ENCODE measurements at regions not wholly inside any gene's neighbourhood (a gene's known extent, or its start where the extent isn't known, plus 50 kb on each side); places are given as distances from the start of the nearest gene placed in this dataset.

DNA sequence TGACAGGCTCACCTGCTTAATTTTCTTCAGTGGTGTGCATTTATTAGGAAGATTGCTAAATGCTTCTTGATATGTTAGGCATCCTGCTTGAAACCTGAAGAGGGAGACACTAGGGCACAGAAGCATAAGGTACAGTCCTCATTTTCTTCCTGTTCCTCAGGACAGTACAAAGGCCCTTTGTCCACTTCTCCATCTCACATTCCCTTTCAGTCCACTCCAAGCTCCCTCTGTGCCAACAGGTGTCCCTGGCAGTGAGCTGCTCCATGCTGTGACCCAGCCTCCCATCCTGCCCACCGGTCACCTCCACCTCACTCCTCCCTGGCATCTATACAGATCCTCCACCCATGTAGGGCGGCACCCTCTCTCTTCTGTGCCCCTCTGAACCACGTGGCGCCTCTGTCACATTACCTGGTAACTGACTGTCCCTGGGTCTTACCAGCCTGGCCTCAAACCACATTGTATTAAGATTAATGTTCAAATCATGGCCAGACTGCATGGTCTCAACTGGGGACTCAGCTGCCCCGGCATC, 162.8 kb downstream of the VAPA start:
- H3K27me3 Mint-ChIP-seq: no peaks in the 10 kb centered on the region
- peaks cover 6% of the 10 kb centered on the region for H3K9me3 Mint-ChIP-seq
- no peak for DNase-seq (ENCODE audit: extremely low spot score, unreplicated experiment)
- TF ChIP-seq, protein P1, sequence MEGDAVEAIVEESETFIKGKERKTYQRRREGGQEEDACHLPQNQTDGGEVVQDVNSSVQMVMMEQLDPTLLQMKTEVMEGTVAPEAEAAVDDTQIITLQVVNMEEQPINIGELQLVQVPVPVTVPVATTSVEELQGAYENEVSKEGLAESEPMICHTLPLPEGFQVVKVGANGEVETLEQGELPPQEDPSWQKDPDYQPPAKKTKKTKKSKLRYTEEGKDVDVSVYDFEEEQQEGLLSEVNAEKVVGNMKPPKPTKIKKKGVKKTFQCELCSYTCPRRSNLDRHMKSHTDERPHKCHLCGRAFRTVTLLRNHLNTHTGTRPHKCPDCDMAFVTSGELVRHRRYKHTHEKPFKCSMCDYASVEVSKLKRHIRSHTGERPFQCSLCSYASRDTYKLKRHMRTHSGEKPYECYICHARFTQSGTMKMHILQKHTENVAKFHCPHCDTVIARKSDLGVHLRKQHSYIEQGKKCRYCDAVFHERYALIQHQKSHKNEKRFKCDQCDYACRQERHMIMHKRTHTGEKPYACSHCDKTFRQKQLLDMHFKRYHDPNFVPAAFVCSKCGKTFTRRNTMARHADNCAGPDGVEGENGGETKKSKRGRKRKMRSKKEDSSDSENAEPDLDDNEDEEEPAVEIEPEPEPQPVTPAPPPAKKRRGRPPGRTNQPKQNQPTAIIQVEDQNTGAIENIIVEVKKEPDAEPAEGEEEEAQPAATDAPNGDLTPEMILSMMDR (conservative IDR thresholded peaks at IDR 0.05): peak; percentile 26
- no peak overlapping the region for H3K27ac Mint-ChIP-seq
- H3K4me1 Mint-ChIP-seq (ENCODE audit: unreplicated experiment): peaks cover 51% of the 10 kb centered on the region
- H3K36me3 Mint-ChIP-seq: no peaks in the 10 kb centered on the region
- no peak overlapping the region for H3K4me3 Mint-ChIP-seq

DNA sequence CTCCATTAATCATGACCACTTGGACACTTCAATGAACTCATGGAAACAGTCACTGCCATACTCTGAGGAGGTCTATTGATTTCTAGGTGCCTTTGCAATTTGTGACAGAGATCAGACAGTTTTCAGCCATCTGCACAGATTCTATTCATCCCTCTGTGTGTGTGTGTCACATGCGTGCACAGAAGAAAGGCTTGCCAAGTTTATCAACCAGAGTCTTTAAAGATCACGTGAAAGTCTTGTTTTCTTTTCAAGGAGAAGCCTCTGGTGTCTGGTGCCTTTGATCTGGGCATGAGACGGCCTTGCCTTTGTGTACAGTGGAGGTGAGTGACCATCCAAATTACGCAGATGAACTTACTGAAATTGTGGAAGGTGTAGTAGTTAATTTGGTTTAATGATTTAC, 164.2 kb downstream of the VAPA start:
- H3K9me3 Mint-ChIP-seq: peaks cover 16% of the 10 kb centered on the region
- TF ChIP-seq, protein P1 (conservative IDR thresholded peaks at IDR 0.05): no peak
- no peak for DNase-seq (ENCODE audit: extremely low spot score, unreplicated experiment)
- peaks cover 54% of the 10 kb centered on the region for H3K4me1 Mint-ChIP-seq (ENCODE audit: unreplicated experiment)
- peaks cover 7% of the 10 kb centered on the region for H3K36me3 Mint-ChIP-seq
- H3K4me3 Mint-ChIP-seq: peak overlapping the region; percentile 3
- H3K27me3 Mint-ChIP-seq: no peaks in the 10 kb centered on the region
- no peak overlapping the region for H3K27ac Mint-ChIP-seq

DNA sequence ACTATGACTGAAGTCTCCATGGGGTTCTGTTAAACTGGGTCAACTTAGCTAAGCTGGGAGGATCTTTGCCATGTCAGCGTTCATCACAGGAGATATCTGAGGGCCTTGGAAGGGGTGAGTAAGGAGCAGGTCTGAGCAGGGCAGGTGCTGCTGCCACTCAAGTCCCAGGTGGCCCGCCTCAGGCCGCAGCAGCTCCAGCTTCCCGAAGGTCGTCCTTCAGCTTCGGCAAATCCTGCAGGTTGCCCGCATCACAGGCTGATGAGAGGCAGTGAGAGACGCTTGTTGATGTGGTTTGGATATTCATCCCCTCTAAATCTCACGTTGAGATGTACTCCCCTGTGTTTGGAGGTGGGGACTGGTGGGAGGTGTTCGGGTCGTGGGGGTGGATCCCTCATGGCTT, 166.6 kb downstream of the VAPA start:
- no peak for DNase-seq (ENCODE audit: extremely low spot score, unreplicated experiment)
- H3K4me3 Mint-ChIP-seq: no peak overlapping the region
- H3K4me1 Mint-ChIP-seq (ENCODE audit: unreplicated experiment): peaks cover 49% of the 10 kb centered on the region
- peaks cover 8% of the 10 kb centered on the region for H3K36me3 Mint-ChIP-seq
- H3K27me3 Mint-ChIP-seq: no peaks in the 10 kb centered on the region
- H3K27ac Mint-ChIP-seq: no peak overlapping the region
- peaks cover 24% of the 10 kb centered on the region for H3K9me3 Mint-ChIP-seq
- TF ChIP-seq, protein P1 (conservative IDR thresholded peaks at IDR 0.05): no peak

DNA sequence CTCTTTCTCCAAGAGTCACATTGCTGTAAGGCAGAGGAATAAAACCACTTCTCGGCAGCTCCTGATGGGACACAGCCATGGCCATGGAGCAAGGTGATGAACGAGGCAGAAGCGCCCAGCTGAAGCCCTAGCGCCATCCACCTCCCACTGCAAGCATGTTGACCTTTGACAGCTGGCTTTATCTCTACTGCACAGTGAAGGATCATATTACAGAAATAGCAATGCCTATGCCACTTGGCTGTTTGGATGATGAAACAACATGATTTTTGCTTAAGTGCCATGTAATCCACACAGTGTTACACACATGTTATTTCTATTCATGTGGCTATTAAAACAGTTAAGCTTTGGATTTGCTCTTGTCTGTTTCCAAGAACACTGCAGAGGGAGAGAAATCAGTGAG, 167.7 kb downstream of the VAPA start:
- H3K27me3 Mint-ChIP-seq: no peaks in the 10 kb centered on the region
- H3K4me1 Mint-ChIP-seq (ENCODE audit: unreplicated experiment): peaks cover 50% of the 10 kb centered on the region
- peaks cover 23% of the 10 kb centered on the region for H3K9me3 Mint-ChIP-seq
- peak overlapping the region; percentile 31 for H3K4me3 Mint-ChIP-seq
- TF ChIP-seq, protein P1 (conservative IDR thresholded peaks at IDR 0.05): no peak
- H3K36me3 Mint-ChIP-seq: peaks cover 11% of the 10 kb centered on the region
- H3K27ac Mint-ChIP-seq: no peak overlapping the region
- no peak for DNase-seq (ENCODE audit: extremely low spot score, unreplicated experiment)

DNA sequence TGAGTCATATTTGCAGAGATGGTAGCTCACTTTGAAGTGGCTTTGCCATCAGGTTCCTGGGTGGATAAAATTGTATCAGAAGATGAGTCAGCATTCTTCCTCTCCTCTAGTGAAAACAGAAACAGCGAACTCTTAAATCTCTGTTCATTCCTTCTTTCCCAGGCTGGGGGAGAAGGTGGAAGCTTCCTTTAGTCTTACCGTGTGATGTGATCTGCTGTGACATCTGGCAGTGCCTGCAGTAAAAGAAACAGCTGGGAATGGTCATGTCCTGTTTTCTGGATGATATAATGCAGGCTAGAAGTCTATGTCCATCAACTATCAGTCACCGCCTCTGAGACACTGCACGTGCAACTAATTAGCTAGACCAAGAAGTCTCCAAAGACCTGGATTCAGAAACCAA, 171.6 kb downstream of the VAPA start:
- H3K27me3 Mint-ChIP-seq: no peaks in the 10 kb centered on the region
- TF ChIP-seq, protein P1 (conservative IDR thresholded peaks at IDR 0.05): no peak
- peaks cover 11% of the 10 kb centered on the region for H3K36me3 Mint-ChIP-seq
- peaks cover 23% of the 10 kb centered on the region for H3K9me3 Mint-ChIP-seq
- H3K4me1 Mint-ChIP-seq (ENCODE audit: unreplicated experiment): peaks cover 45% of the 10 kb centered on the region
- H3K27ac Mint-ChIP-seq: no peak overlapping the region
- no peak for DNase-seq (ENCODE audit: extremely low spot score, unreplicated experiment)
- H3K4me3 Mint-ChIP-seq: peak overlapping the region; percentile 40

DNA sequence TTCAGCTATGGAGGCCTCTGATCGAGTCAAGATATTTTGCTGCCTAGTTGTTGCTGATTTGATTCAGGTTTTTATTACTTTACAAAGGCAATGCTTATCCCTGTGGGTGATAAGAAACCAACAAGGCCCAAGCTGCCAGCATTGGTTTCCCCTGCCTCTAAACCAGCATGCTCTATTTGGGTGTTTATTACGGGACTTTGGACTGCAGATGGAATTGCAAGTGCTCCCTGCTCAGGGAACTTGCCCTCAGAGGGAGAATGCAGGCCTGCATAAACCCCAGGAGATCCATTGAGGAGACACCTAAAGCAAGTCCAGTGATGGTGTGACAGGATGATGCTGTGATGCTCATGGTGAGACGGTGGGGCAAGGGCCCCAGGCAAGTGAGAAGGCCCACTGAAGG, 172.1 kb downstream of the VAPA start:
- TF ChIP-seq, protein P1 (conservative IDR thresholded peaks at IDR 0.05): no peak
- peaks cover 49% of the 10 kb centered on the region for H3K4me1 Mint-ChIP-seq (ENCODE audit: unreplicated experiment)
- no peak for DNase-seq (ENCODE audit: extremely low spot score, unreplicated experiment)
- no peaks in the 10 kb centered on the region for H3K27me3 Mint-ChIP-seq
- H3K9me3 Mint-ChIP-seq: peaks cover 28% of the 10 kb centered on the region
- no peak overlapping the region for H3K4me3 Mint-ChIP-seq
- peak overlapping the region; percentile 66 for H3K27ac Mint-ChIP-seq
- H3K36me3 Mint-ChIP-seq: peaks cover 11% of the 10 kb centered on the region

Measured in type B pancreatic cell (in vitro differentiated cells).